ENCODE measurements at regions not wholly inside any gene's neighbourhood (a gene's known extent, or its start where the extent isn't known, plus 50 kb on each side); places are given as distances from the start of the nearest gene placed in this dataset.
A peak's percentile ranks its signal among the peaks of the same experiment; 100 is the strongest.
"Not testable (repeated sequence)": the region's sequence is repeated elsewhere in the genome, so short reads cannot be mapped to it uniquely, and the experiment has no call there.

DNA sequence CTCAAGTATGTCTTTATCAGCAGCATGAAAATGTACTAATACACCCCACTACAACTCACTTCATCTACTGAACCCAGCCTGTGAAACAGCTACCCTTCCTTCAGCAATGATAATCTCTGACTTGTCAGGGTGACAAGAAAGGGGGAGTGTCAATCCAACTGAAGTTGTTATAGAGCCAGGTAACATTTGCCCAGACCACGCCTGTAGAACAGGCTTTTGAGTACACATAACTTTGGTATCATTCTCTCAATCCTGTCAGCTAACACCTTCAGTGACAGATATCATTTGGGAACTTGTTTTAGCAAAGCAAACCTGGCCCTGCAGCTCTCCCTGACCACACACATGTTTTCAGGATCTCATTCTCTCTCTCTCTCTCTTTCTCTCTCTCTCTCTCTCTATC is 592.2 kb downstream of the SMARCA1 start:
- no peak for DNase-seq

DNA sequence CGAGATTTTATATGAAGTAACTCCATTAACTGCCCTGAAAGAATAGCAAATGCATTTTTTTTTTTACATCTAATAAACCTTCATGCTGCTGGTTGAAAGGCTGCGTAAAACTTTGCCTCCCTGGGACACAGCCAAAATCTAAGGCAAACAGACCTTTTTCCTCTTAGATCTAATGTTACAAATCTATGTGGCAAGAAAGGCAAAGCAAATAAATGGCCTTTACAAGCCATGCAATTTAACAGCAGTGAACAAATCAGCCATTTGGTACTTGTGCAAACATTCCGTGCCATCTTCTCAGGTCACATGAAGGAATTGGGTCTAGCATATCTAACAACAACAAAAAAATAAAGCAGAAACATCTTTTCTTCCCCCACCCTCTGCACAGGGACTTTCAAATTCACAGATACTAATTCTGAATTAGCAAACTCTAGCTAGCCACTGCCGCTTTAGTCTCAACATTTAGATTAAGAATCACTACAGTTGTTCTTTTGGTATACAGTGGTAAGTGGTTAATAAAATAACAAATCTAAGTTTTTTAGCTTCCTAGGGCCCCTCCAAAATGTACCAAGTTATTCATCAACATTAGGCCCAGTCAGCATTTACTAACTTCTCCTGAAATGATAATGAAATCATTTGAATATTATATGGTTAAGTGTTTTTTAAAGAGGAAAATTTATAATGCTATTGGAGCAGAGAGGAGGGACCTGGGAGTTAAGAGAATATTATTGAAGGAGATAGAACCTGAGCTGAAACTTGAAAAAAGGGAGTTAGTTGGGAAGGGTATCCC is 593.8 kb downstream of the SMARCA1 start:
- DNase-seq, result no peak

- no peak for DNase-seq
Measured at GRCh38 chrX:128928636-128929035, 594.7 kb downstream of the SMARCA1 start.

GRCh38 chrX:128927363-128927762 is 595.9 kb downstream of the SMARCA1 start:
- no peak for DNase-seq

- DNase-seq, result no peak
Measured at GRCh38 chrX:128906753-128907152, 616.5 kb downstream of the SMARCA1 start.

DNA sequence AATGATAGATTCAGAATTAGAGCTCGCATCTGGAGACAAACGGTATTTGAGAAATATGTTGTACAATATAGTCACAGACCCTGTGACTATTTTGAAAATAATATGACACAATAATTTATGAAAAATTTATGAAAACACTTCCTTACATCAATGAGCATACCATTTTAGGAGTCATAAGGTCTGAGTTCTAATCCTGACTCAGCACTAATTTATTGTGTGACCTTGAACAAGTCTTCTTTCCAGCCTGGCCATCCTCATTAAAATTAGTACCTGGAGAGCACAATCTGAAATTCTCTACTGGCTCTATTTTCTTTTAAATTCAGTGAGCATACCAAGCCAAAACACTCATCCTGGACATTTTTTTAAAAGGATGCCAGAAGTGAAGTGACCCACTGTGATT is 622.3 kb downstream of the SMARCA1 start:
- no peak for DNase-seq

GRCh38 chrX:128897621-128898020 is 625.7 kb downstream of the SMARCA1 start:
- DNase-seq, result no peak

DNA sequence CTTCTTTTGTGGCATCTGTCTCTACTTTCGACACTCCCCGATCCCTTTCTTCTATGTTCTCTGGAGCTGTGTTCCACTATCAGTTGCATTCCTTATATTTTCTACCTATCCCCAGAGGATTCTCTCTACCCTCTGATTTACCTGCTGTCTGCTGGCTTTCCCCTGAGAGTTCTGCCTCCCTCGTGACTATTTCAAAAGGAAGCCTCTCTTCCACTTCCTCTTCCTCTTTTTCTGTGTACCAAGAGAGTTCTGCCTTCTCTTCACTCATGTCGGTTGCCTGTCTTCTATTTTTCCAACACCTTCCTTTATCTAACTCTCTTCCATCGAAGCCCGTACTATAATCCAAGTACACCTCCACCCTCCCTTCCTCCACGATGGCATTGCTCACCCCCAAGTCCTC is 631.7 kb downstream of the SMARCA1 start:
- peak; percentile 10 for DNase-seq

- no peak for DNase-seq
Measured at GRCh38 chrX:128884430-128884829, 638.9 kb downstream of the SMARCA1 start.

GRCh38 chrX:128883650-128884049 is 639.6 kb downstream of the SMARCA1 start:
- DNase-seq, result no peak

DNA sequence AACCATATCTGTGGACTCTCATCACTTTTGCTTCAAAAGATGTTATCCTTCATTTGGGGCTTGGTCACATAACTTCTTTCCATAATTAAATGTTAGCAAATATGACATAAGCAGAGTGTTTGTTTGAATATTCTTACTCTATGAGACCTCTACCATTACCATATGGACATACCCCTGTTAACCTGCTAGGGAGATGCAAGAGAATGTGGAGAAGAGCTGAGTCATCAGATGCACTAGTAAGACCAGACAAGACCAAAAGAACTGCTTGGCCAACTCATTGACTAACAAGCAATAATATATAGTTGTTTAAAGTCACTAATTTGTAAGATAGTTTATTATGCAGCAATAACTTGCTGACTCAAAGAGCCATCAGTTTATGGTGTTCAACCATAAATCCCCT is 652.9 kb downstream of the SMARCA1 start:
- DNase-seq, result no peak

GRCh38 chrX:128862557-128862956 is 660.7 kb downstream of the SMARCA1 start:
- DNase-seq, result no peak

DNA sequence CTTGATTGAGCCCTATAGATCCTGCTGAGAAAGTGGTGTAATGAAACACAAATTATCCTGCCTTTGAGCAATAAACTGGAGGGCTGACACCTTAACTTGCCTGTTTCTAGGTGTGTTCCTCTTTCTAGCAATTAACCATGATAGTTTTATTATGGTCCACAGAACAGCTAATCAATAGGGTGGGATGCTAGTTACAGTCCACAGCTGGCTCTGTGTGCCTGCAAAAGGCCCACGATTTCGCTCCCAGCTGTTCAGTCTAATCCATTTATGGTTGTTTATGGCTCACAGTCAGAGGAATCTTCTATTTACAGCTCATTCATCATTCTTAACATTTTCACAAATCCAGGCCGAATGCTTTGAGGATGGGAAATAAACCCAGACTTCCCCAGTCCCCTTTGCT is 674.9 kb downstream of the SMARCA1 start:
- no peak for DNase-seq

DNA sequence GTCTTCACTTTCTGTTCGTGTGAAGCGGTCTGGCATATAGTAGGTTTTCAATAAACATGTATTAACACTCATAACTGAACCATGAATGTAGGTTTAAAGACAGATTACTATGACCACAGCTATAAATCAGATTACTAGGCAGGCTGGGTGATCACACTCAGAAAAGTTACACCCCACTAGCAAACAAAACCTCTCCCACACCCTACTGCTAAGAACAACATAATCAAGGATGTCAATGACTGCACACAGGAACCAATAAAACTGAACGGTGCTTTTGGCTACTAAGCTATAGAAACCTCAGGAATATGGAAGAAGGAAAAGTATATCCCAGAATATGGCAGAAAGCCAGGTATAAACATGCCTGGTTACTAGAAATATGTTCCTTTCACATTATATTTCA is 676.9 kb downstream of the SMARCA1 start:
- no peak for DNase-seq

GRCh38 chrX:128818690-128819089 is 704.6 kb downstream of the SMARCA1 start:
- DNase-seq, result no peak

DNA sequence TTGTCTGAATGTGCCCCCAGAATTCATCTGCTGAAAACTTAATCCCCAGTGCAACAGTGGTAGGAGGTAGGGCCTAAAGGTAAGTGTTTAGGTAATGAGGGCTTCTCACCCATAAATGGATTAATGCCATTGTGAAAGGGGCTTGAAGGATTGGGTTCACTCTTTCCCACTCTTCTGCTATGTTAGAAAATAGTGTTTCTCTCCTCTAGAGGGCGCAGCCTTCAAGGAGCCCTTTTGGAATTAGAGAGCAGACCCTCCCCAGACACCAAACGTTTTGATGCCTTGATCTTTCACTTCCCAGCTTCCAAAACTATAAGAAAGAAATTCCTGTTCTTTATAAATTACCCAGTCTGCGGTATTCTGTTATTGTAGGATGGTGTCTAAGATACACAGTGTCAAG is 706.4 kb downstream of the SMARCA1 start:
- DNase-seq, result no peak

GRCh38 chrX:128807367-128807766 is 715.9 kb downstream of the SMARCA1 start:
- DNase-seq, result no peak

- no peak for DNase-seq
Measured at GRCh38 chrX:128805236-128805635, 718.1 kb downstream of the SMARCA1 start.

DNA sequence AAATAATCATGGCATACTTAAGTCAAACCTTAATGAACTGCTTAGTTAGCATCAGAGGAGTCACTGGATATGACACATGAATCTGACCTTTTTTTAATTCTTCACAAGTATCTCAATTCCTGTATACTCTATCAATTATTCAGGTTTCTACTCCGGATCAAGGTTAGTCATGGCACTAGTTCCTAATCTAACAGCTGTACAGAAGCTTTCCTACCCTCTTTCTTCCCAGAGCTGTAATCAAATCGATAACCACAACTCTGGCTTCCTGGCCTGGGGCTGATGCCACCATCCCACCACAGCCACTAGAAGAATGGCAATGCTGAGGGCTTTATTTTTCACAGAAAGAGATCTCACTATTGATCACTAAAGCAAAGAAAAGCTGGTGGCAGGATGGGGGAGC is 718.5 kb downstream of the SMARCA1 start:
- no peak for DNase-seq

GRCh38 chrX:128800138-128800537 is 723.2 kb downstream of the SMARCA1 start:
- DNase-seq, result no peak

GRCh38 chrX:128783139-128783538 is 730.9 kb upstream of the ACTRT1 start:
- DNase-seq, result not testable (repeated sequence)

GRCh38 chrX:128781506-128781905 is 729.3 kb upstream of the ACTRT1 start:
- DNase-seq, result no peak

DNA sequence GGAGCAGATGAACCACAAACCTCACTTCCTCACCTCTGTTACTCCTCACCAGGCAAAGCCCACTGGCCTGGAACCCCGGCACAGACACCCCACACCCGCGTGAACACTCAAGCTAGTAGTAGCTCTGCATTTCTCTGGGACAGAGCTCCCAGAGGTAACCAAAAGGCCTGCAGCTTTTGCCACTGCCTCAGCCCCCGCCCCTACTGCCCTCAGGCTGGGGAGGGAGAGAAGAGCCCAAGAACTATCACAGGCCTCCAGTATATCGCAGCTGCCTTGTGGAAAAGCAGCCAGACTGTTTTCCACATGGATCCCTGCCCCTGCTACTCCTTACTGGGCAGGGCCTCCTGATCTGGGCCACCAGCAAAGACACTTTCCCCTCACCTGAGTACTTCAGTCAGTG is 728.7 kb upstream of the ACTRT1 start:
- DNase-seq, result no peak

GRCh38 chrX:128769495-128769894 is 717.3 kb upstream of the ACTRT1 start:
- DNase-seq, result no peak

- no peak for DNase-seq
Measured at GRCh38 chrX:128759745-128760144, 707.5 kb upstream of the ACTRT1 start.
